CD4-positive, alpha-beta T cell treated with Interleukin-6 at 100 ng/mL for 8 hours (primary cell): ENCODE measurements at regions not wholly inside any gene's neighbourhood (a gene's known extent, or its start where the extent isn't known, plus 50 kb on each side); places are given as distances from the start of the nearest gene placed in this dataset.

Source experiments
- DNase-seq: peaks from one replicate; pipeline ENCODE4 v3.0.0-alpha.2; 2020; ENCODE audit warnings: mixed read lengths, low spot score

DNA sequence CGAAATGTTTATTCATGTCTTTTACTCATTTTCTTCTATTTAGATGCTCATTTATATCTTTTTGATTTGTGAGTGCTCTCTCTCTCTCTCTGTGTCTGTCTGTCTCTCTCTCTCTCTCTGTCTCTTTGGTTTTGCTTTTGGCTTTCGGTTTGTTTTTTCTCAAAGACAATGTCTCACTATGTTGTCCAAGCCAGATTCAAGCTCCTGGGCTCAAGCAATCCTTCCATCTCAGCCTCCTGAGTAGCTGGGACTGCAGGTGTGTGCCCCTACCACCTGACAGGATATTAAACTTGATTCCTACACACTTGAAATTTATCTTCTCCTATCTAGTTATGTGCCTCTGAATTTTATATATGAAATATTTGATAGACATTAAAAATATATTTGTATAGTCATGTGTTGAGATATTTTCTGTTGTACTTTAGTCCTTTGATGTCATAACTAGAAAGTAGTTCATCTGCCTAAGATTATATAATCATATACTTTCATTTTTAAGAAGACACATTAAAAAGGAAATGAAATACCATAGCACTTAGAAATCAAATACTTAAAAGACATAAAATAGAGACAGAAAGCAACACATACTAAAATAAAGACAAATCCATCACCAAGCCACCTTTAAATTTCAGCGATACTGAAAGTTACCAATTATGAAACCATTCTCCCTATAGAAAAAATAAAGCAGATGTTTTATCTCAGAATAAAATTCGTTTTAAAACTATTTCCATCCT lies 68.1 kb upstream of the SFMBT2 start:
- DNase-seq: no peak

DNA sequence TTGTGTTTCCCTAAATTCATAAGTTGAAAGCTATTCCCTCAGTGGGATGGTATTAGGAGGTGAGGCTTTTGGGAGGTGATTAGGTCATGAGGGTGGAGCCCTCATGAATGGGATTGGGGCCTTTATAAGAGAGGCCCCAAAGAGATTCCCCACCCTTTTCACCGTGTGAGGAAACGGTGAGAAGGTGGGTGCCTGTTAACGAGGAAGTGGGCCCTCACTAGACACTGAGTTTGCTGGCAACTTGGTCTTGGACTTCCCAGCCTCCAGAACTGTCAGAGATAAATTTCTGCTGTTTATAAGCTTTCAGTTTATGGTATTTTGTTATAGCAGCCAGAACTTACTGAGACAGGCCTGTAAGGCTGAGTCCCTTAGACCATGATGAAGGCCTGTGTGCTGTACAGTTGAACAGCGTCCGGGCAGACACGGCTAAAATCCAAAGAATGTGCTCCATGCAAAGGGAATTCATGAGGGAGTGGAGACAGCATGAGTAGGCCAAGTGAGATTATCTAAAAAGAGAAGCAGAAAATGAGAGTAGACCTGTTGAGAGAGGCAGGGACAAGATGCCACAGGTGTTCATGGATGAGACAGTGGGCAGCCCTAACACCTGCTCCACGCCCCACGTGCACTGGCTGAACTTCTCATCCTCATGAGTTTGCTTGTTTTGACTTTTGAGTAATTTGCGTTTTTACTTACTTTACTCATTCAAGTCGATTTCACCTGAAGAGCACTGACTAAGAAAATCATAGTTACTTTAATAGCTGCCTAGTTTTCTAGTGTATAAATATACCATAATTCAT lies 66.9 kb upstream of the SFMBT2 start:
- DNase-seq: no peak

DNA sequence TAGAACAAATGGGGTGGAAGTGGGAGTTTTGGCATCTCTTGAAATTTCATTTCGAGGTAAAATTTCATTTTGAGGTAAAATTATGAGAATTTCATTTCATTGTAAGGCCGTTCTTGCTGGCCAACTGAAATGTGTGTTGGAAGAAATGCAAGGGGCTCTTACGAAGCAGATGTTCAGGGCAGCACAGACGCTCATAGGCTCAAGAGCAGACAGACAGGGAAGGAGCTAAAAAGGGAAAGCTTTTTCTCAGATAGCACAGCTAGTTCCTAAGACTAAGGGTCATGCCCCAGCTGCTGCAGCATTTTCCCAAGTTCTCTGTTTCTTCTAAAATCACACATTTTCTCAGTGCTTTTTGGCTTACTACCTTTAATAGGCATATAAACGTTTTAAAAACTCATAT lies 65.1 kb upstream of the SFMBT2 start:
- DNase-seq: no peak

DNA sequence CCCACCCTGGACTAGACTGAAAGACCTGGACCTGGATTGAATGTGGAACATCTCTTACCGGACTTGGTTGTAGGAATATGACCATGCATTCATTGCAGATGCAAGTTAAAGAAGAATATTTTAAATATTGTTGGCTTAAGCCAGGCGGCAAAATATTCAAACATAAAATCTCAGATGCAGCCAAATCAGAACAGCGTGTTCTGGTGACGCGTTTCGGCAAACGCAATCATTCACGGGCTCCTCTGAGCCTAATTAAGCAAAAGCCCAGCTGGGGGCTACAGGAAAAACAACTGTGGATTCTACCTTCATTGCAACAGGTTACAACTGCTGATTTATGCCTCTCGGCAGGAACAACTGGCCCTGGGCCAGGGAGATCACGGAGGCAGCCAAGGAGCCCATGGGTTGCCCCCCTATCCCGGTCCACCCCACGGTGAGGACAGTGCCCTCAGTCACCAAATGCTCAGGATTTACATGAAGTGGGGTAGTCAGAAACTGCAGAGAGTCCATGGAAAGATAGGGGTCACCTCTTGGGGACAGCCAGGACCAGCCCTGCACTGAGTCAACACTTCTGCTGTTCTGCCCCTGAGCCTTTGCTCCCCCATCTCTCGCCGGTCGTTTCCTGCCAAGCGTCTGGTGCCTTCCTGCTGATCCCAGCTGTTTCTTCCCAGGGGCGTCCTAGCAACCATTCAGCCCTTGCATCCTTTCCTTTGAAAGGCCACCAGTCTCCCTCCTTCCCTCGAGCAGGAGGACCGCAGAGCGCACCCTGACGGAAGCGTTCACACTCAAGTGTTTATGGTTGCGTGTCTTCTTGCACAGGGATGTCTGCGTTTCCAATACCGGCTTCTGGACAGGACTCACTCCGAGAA lies 64.4 kb upstream of the SFMBT2 start:
- DNase-seq: no peak

DNA sequence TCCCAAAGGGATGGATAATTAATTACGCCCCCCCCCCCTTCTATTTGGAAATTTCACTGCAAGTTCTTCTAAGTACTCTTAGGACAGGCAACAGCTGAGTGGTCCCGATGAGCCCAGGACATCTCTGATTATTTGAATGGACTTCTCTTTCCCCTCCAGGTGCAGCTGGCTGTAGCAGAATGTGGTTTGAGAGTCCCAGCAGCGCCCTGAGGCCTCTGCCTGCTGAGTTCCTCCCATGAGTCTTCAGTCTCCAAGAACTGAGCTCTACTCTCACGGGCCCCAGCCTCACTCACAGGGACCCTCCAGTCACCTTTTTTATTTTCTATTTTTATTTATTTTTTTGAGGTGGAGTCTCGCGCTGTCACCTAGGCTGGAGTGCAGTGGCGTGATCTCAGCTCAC lies 63.6 kb upstream of the SFMBT2 start:
- no peak for DNase-seq

DNA sequence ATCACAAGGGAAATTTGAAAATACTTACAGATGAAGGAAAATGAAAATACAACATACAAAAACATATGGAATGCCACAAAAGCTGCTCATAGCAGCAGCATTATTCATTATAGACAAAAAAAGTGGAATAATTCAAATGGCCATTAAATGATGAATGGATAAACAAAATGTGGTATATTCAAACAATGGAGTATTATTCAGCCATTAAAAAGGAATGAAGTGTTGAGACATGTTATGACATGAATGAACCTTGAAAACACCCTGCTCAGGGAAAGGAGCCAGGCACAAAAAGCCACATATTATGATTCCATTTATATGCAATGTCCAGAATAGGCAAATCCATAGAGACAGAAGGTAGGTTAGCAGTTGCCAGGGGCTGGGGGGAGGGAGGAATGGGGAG lies 62.6 kb upstream of the SFMBT2 start:
- DNase-seq: no peak

DNA sequence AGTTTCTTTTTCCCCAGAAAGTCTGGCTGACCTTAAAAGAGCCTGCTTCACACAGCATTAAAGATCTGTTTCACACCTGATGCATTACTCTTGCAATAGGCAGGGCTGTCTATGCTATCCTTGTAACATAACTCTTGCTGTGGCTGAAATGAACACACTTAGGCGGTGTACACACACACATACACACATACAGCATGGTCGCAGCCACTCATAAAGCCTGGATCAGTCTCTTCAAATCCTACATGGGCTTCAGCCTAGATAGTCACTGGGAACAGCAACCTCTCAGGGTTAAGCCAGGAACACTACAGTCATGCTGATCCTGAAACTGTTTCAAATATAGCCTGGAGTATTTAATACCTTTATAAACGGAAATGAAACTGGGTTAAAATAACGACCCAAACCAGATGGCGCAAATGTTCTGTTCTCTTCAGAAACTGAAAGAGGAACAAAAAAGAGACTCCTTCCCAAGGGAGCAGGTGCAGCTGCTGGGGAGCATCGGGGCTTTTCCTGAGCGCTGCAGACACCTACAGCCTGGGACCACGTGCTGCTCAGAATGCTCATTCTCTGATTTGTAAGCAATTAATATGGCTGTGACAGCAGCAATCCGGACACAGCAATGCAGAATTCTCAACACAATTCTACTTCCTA lies 61.0 kb upstream of the SFMBT2 start:
- no peak for DNase-seq

DNA sequence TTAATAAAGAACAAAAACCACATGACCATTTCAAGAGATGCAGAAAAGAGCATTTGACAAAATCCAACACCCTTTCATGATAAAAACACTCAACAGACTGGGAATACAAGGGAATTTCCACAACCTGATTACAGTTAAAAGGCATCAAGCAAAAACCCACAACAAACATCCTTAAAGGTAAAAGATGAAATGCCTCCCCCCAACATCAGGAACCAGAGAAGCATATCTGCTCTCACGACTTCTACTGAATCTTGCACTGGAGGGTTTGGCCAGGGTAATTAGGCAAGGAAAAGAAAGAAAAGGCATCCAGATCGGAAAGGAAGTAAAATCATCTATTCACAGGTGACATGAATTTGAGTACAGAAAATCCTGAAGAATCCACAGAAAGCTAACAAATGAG lies 59.5 kb upstream of the SFMBT2 start:
- no peak for DNase-seq

DNA sequence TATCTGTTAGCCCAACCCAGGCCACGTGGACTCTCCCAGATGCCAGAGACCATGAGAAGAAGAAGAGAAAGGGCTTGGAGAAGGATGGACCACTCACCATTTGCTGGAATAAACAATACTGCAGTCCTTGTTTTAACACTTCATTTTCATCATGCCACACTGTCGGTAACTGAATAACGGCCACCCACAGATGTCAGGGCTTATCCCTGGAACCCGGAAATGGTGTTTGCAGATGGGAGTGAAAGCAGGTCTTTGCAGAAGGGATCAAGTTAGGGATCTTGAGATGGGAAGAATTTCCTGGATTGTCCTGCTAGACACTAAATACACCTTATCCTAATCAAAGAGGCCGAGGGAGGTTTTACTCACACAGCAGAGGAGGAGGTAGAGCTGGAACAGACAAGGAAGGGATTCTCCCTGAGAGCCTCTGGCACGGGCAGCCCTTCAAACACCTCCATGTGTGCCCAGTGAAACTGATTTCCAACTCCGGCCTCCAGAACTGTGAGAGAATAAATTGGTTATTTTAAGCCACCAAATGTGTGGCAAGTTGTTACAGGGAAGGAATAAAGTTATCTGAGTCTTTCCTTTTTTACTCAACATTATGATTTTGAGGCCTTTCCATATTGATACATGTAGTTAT lies 56.3 kb upstream of the SFMBT2 start:
- no peak for DNase-seq

DNA sequence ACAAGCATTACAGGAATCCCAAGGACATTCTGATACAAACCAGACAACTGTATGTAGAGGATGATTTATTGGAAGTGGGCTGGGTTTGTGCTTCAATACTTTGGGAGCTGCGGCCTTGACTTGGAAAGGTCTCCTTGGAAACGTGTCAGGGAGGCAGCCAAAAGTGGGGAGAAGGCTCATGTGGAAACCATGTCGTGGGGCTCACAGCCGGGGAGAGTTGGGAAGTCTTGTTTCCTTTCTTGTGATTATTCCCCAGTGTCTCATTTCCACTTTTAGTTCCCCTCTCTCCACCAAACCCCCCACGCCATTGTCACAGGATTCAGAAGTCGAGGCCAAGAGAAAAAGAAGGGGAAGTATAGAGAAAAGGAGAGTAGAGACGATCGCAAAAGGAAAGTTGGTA lies 53.9 kb upstream of the SFMBT2 start:
- DNase-seq: no peak
